CD4-positive, alpha-beta T cell (primary cell): ENCODE measurements at regions not wholly inside any gene's neighbourhood (a gene's known extent, or its start where the extent isn't known, plus 50 kb on each side); places are given as distances from the start of the nearest gene placed in this dataset.

Experiments used
- ATAC-seq: fragments of 200-7000 bp; cut with Tn5 transposase; one replicate; pipeline ENCODE4 v1.10.0; 2022; ENCODE audit warnings: mild to moderate bottlenecking; ENCODE audit not compliant: poor library complexity
- CTCF ChIA-PET: fragments of 350-600 bp; sonication (Branson Sonifier 250); formaldehyde crosslinking; loops from one replicate; lab custom pipeline; 2021; ENCODE audit warnings: antibody characterized with exemption, inconsistent platforms; lab: Charles Lee
- POLR2A ChIA-PET: fragments of 350-600 bp; sonication (Branson Sonifier 250); formaldehyde crosslinking; loops from one replicate; lab custom pipeline; 2021; ENCODE audit warnings: antibody characterized with exemption, inconsistent platforms; lab: Charles Lee
- DNase-seq, 14 experiments: peaks; one replicate each; pipeline ENCODE4 v3.0.0-alpha.2; 2013 to 2020; ENCODE audit warnings: mixed read lengths in 2 of 14
- H3K27ac ChIP-seq, 2 donors: one replicate each; pipeline versions ENCODE4 v1.5.1 to v1.7.0; 2013; ENCODE audit warnings: low read length in 2 of 2, low read depth in 1 of 2, mild to moderate bottlenecking in 1 of 2
- H3K27me3 ChIP-seq, 2 experiments: 1 replicate in 1 of 2; 2 replicates in 1 of 2; pipeline versions ENCODE4 v1.6.1 to v1.7.0; 2013; ENCODE audit warnings: low read length in 2 of 2, control low read depth in 1 of 2, mild to moderate bottlenecking in 1 of 2, moderate library complexity in 1 of 2; ENCODE audit not compliant: insufficient read depth in 2 of 2, control insufficient read depth in 1 of 2
- H3K36me3 ChIP-seq: one replicate; pipeline ENCODE4 v1.6.1; 2013; ENCODE audit warnings: low read length, control low read depth; ENCODE audit not compliant: insufficient read depth
- H3K4me1 ChIP-seq: one replicate; pipeline ENCODE4 v1.6.1; 2013; ENCODE audit warnings: low read length, control low read depth; ENCODE audit not compliant: insufficient read depth
- H3K4me3 ChIP-seq: one replicate; pipeline ENCODE4 v1.5.1; 2013; ENCODE audit warnings: mild to moderate bottlenecking, low read length, moderate library complexity
- H3K9me3 ChIP-seq, 2 experiments: 1 replicate in 1 of 2; 2 replicates in 1 of 2; pipeline versions ENCODE4 v1.6.1 to v1.7.0; 2013; ENCODE audit warnings: low read length in 2 of 2, mild to moderate bottlenecking in 2 of 2, control low read depth in 1 of 2, moderate library complexity in 1 of 2; ENCODE audit not compliant: control insufficient read depth in 1 of 2, insufficient read depth in 1 of 2
- H3K27ac Mint-ChIP-seq: one replicate; pipeline ENCODE4 v1.8.0; 2020; ENCODE audit warnings: mixed read lengths
- H3K27me3 Mint-ChIP-seq: one replicate; pipeline ENCODE4 v1.8.0; 2021; ENCODE audit warnings: mixed read lengths
- H3K36me3 Mint-ChIP-seq: one replicate; pipeline ENCODE4 v1.8.0; 2021; ENCODE audit warnings: low read depth, mixed read lengths
- H3K4me1 Mint-ChIP-seq: one replicate; pipeline ENCODE4 v1.8.0; 2021; ENCODE audit warnings: low read depth, mixed read lengths
- H3K4me3 Mint-ChIP-seq: one replicate; pipeline ENCODE4 v1.8.0; 2020; ENCODE audit warnings: mild to moderate bottlenecking, mixed read lengths
- H3K9me3 Mint-ChIP-seq: one replicate; pipeline ENCODE4 v1.8.0; 2020; ENCODE audit warnings: mixed read lengths
- intact Hi-C, 2 experiments: fragments of 100-400 bp; cut with DNase I in 1 of 2; cut with micrococcal nuclease in 1 of 2; formaldehyde crosslinking; loops; one replicate each; pipeline versions ENCODE4 v1.15.1 to v1.9.0; 2023 to 2025; cut with DNase I, micrococcal nuclease
- TF ChIP-seq, protein P1 (sequence below): fragments of 200-600 bp; IDR thresholded peaks from one replicate; pipeline ENCODE4 v1.8.0; 2022; ENCODE audit warnings: antibody characterized with exemption, mild to moderate bottlenecking

DNA sequence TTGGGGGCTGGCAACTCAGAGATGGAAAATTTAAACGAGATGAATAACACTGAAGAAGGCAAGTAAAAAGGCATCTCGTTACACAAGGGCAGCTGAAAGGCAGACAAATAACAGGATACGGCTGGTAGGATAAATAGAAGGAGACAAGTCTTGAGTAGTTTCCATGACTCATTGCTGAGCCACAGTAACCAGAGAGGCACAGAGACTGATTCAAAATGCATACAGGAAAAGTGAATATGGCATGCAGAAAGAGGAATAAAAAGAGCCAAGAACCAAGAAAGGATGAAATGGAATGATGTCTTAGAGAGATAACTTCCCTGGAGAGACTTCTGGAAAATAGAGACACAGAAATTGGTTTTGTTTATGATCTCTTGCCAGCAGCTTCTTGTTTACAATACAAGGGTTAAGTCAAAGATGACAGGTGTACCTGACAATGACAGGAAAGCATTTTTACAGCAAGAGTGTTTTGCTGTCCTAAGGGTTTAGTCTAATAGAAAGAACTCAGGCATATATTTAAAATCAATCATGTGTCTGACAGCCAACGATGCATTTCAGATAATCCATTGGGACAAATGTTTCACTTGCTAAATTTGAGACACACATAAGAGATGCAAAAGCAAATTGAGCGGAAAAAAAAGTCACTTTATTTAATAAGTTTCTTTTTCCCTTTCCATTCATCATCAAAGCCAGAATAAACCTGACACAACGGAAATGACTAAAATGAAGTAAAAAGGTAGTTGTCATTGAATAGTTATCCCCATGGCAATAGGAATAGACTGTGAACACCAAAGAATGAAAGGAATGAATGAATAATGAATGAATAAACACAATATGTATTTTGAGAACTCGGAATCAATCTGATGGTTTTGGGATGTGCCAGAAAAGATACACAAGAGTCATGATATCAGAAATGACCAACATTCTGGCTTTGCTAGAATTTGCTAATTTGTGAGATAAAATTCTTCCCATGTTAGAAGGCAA is 68.0 kb upstream of the KCNQ5 start:
- Histone ChIP-seq H3K27me3 (no peaks in the 10 kb centered on the region), H3K27ac (no peak overlapping the region), H3K36me3 (no peaks in the 10 kb centered on the region), H3K4me3 (no peak overlapping the region), H3K4me1 (no peaks in the 10 kb centered on the region), H3K9me3 (no peaks in the 10 kb centered on the region)
- no peaks in the 10 kb centered on the region for H3K27me3 Mint-ChIP-seq
- ChIA-PET CTCF (no interaction called here), POLR2A (no interaction called here)
- H3K4me1 Mint-ChIP-seq: no peaks in the 10 kb centered on the region
- intact Hi-C loops: no loop called here
- no peak for ATAC-seq
- H3K36me3 Mint-ChIP-seq: no peaks in the 10 kb centered on the region
- no peaks in the 10 kb centered on the region for H3K9me3 Mint-ChIP-seq
- no peak for DNase-seq
- TF ChIP-seq, protein P1, sequence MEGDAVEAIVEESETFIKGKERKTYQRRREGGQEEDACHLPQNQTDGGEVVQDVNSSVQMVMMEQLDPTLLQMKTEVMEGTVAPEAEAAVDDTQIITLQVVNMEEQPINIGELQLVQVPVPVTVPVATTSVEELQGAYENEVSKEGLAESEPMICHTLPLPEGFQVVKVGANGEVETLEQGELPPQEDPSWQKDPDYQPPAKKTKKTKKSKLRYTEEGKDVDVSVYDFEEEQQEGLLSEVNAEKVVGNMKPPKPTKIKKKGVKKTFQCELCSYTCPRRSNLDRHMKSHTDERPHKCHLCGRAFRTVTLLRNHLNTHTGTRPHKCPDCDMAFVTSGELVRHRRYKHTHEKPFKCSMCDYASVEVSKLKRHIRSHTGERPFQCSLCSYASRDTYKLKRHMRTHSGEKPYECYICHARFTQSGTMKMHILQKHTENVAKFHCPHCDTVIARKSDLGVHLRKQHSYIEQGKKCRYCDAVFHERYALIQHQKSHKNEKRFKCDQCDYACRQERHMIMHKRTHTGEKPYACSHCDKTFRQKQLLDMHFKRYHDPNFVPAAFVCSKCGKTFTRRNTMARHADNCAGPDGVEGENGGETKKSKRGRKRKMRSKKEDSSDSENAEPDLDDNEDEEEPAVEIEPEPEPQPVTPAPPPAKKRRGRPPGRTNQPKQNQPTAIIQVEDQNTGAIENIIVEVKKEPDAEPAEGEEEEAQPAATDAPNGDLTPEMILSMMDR: no peak
- no peak overlapping the region for H3K4me3 Mint-ChIP-seq
- no peak overlapping the region for H3K27ac Mint-ChIP-seq

DNA sequence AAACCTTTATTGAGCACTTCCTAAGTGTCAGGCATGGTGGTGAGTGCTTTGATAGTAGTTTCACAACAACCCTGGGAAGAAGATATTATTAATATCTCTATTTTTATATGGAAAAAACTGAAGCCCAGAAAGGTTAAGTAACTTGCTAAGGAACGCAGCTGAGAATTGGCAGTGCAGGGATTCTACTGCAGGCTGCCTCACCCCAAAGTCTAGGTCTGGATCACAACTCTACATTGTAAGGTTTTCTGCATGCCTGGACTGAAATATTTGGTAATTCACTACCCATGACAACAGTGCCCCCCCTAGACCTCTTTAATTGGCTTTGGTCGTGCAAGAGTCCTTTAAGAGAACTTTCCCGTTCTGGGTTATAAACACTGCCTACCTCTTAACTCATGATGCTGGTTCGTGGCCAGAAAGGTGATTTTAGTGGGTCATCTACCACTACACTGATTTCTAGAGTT is 67.1 kb upstream of the KCNQ5 start:
- Mint-ChIP-seq H3K9me3 (no peaks in the 10 kb centered on the region), H3K27me3 (no peaks in the 10 kb centered on the region), H3K4me1 (no peaks in the 10 kb centered on the region), H3K4me3 (no peak overlapping the region), H3K27ac (no peak overlapping the region), H3K36me3 (no peaks in the 10 kb centered on the region)
- Histone ChIP-seq H3K4me3 (no peak overlapping the region), H3K27me3 (no peaks in the 10 kb centered on the region), H3K9me3 (no peaks in the 10 kb centered on the region), H3K4me1 (no peaks in the 10 kb centered on the region), H3K27ac (no peak overlapping the region), H3K36me3 (no peaks in the 10 kb centered on the region)
- POLR2A ChIA-PET: no interaction called here
- no peak for DNase-seq
- intact Hi-C loops: no loop called here
- TF ChIP-seq, protein P1: no peak
- CTCF ChIA-PET: no interaction called here
- no peak for ATAC-seq

DNA sequence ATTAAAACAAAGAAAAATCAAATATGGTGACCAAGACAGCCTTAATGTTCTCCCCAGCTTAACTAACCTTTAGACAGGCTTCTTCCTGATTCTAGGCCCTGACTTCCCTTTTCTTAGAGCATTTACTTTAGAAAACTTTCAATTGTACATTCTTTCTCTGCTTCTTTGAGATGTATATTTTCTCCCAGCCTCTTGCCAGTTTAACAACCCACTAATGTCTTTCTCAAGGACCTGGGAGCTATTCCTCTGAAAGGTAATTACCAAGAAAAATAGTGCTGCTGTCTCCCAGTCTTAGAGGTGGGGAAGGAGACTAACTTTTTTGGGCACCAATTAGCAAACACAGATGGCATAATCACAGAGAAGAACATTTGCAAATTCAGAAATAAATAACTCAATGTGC is 62.8 kb upstream of the KCNQ5 start:
- POLR2A ChIA-PET: no interaction called here
- Histone ChIP-seq H3K27me3 (no peaks in the 10 kb centered on the region), H3K36me3 (no peaks in the 10 kb centered on the region), H3K9me3 (no peaks in the 10 kb centered on the region), H3K27ac (no peak overlapping the region), H3K4me3 (no peak overlapping the region), H3K4me1 (no peaks in the 10 kb centered on the region)
- Mint-ChIP-seq H3K9me3 (no peaks in the 10 kb centered on the region), H3K4me3 (no peak overlapping the region), H3K27me3 (no peaks in the 10 kb centered on the region), H3K36me3 (no peaks in the 10 kb centered on the region), H3K27ac (no peak overlapping the region), H3K4me1 (no peaks in the 10 kb centered on the region)
- intact Hi-C loops: no loop called here
- TF ChIP-seq, protein P1: no peak
- no peak for ATAC-seq
- DNase-seq: no peak
- CTCF ChIA-PET: no interaction called here
